ENCODE measurements at regions not wholly inside any gene's neighbourhood (a gene's known extent, or its start where the extent isn't known, plus 50 kb on each side); places are given as distances from the start of the nearest gene placed in this dataset.

- TF ChIP-seq, protein P1, sequence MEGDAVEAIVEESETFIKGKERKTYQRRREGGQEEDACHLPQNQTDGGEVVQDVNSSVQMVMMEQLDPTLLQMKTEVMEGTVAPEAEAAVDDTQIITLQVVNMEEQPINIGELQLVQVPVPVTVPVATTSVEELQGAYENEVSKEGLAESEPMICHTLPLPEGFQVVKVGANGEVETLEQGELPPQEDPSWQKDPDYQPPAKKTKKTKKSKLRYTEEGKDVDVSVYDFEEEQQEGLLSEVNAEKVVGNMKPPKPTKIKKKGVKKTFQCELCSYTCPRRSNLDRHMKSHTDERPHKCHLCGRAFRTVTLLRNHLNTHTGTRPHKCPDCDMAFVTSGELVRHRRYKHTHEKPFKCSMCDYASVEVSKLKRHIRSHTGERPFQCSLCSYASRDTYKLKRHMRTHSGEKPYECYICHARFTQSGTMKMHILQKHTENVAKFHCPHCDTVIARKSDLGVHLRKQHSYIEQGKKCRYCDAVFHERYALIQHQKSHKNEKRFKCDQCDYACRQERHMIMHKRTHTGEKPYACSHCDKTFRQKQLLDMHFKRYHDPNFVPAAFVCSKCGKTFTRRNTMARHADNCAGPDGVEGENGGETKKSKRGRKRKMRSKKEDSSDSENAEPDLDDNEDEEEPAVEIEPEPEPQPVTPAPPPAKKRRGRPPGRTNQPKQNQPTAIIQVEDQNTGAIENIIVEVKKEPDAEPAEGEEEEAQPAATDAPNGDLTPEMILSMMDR (IDR thresholded peaks at IDR 0.05) = no peak
- no peak for TF ChIP-seq EZH2 (IDR thresholded peaks at IDR 0.05)
These were observed 216.0 kb downstream of the DSEL start for GRCh38 chr18:67300498-67300897.
